ENCODE measurements at regions not wholly inside any gene's neighbourhood (a gene's known extent, or its start where the extent isn't known, plus 50 kb on each side); places are given as distances from the start of the nearest gene placed in this dataset.

GRCh38 chr1:238499021-238499420 is 608.3 kb upstream of the ZP4 start:
- no peak for TF ChIP-seq TOX (CRISPR knock-in tag; IDR thresholded peaks at IDR 0.05; ENCODE audit: borderline replicate concordance)
- no peak for ATAC-seq

- ATAC-seq: no peak
- TF ChIP-seq TCF4 (CRISPR knock-in tag; IDR thresholded peaks at IDR 0.05; ENCODE audit: borderline replicate concordance) (no peak), CSRNP3 (CRISPR knock-in tag; IDR thresholded peaks at IDR 0.05) (no peak), ZFP3 (CRISPR knock-in tag; IDR thresholded peaks at IDR 0.05) (no peak), ZNF565 (CRISPR knock-in tag; conservative IDR thresholded peaks at IDR 0.05; ENCODE audit: low read depth) (no peak), ARNTL (CRISPR knock-in tag; IDR thresholded peaks at IDR 0.05; ENCODE audit: borderline replicate concordance, low read depth) (no peak), GLIS3 (CRISPR knock-in tag; IDR thresholded peaks at IDR 0.05) (no peak)
Measured at GRCh38 chr1:238492271-238492670, 601.5 kb upstream of the ZP4 start.

GRCh38 chr1:238491265-238491664 is 600.5 kb upstream of the ZP4 start:
- TF ChIP-seq ZC3H10 (CRISPR knock-in tag; IDR thresholded peaks at IDR 0.05) (no peak), RARB (CRISPR knock-in tag; IDR thresholded peaks at IDR 0.05) (no peak), SNAI2 (CRISPR knock-in tag; IDR thresholded peaks at IDR 0.05) (no peak), PATZ1 (CRISPR knock-in tag; IDR thresholded peaks at IDR 0.05; ENCODE audit: borderline replicate concordance) (no peak), ZFP30 (CRISPR knock-in tag; IDR thresholded peaks at IDR 0.05) (no peak), POU6F1 (CRISPR knock-in tag; IDR thresholded peaks at IDR 0.05; ENCODE audit: borderline replicate concordance, low read depth) (no peak), ARNTL (CRISPR knock-in tag; IDR thresholded peaks at IDR 0.05; ENCODE audit: borderline replicate concordance, low read depth) (no peak), ESRRG (CRISPR knock-in tag; IDR thresholded peaks at IDR 0.05) (no peak), CREB5 (CRISPR knock-in tag; IDR thresholded peaks at IDR 0.05; ENCODE audit: low read depth) (no peak), ISL1 (CRISPR knock-in tag; IDR thresholded peaks at IDR 0.05) (no peak), ZFP3 (CRISPR knock-in tag; IDR thresholded peaks at IDR 0.05) (no peak), ZNF565 (CRISPR knock-in tag; conservative IDR thresholded peaks at IDR 0.05; ENCODE audit: low read depth) (no peak), ZNF8 (CRISPR knock-in tag; IDR thresholded peaks at IDR 0.05) (no peak), TOX (CRISPR knock-in tag; IDR thresholded peaks at IDR 0.05; ENCODE audit: borderline replicate concordance) (no peak), BACH2 (CRISPR knock-in tag; IDR thresholded peaks at IDR 0.05; ENCODE audit: borderline replicate concordance) (no peak)
- no peak for ATAC-seq

GRCh38 chr1:238489006-238489405 is 598.3 kb upstream of the ZP4 start:
- ATAC-seq: no peak
- TF ChIP-seq OSR1 (CRISPR knock-in tag; IDR thresholded peaks at IDR 0.05): no peak
- TF ChIP-seq POU6F1 (CRISPR knock-in tag; IDR thresholded peaks at IDR 0.05; ENCODE audit: borderline replicate concordance, low read depth): no peak
- no peak for TF ChIP-seq ZNF70 (CRISPR knock-in tag; IDR thresholded peaks at IDR 0.05)
- no peak for TF ChIP-seq PATZ1 (CRISPR knock-in tag; IDR thresholded peaks at IDR 0.05; ENCODE audit: borderline replicate concordance)
- TF ChIP-seq CSDC2 (CRISPR knock-in tag; IDR thresholded peaks at IDR 0.05): no peak
- TF ChIP-seq ZC3H10 (CRISPR knock-in tag; IDR thresholded peaks at IDR 0.05): no peak
- no peak for TF ChIP-seq RARB (CRISPR knock-in tag; IDR thresholded peaks at IDR 0.05)
- TF ChIP-seq CREB5 (CRISPR knock-in tag; IDR thresholded peaks at IDR 0.05; ENCODE audit: low read depth): no peak
- no peak for TF ChIP-seq ZFP3 (CRISPR knock-in tag; IDR thresholded peaks at IDR 0.05)
- no peak for TF ChIP-seq ZNF8 (CRISPR knock-in tag; IDR thresholded peaks at IDR 0.05)
- no peak for TF ChIP-seq ZFP30 (CRISPR knock-in tag; IDR thresholded peaks at IDR 0.05)
- TF ChIP-seq ESRRG (CRISPR knock-in tag; IDR thresholded peaks at IDR 0.05): no peak
- no peak for TF ChIP-seq GLIS3 (CRISPR knock-in tag; IDR thresholded peaks at IDR 0.05)
- no peak for TF ChIP-seq CSRNP3 (CRISPR knock-in tag; IDR thresholded peaks at IDR 0.05)

All from SK-N-SH treated with all-trans-retinoic acid at 6 μM for 48 hours (cell line).